HG03442 (cell line): ENCODE measurements at regions not wholly inside any gene's neighbourhood (a gene's known extent, or its start where the extent isn't known, plus 50 kb on each side); places are given as distances from the start of the nearest gene placed in this dataset.
A peak's percentile ranks its signal among the peaks of the same experiment; 100 is the strongest.
"Not testable (repeated sequence)": the region's sequence is repeated elsewhere in the genome, so short reads cannot be mapped to it uniquely, and the experiment has no call there.

Source experiments
- ATAC-seq: cut with Tn5 transposase; IDR thresholded peaks from one replicate; pipeline ENCODE4 v1.9.1; 2021; ENCODE audit warnings: mild to moderate bottlenecking, moderate library complexity; ENCODE audit not compliant: unreplicated experiment

DNA sequence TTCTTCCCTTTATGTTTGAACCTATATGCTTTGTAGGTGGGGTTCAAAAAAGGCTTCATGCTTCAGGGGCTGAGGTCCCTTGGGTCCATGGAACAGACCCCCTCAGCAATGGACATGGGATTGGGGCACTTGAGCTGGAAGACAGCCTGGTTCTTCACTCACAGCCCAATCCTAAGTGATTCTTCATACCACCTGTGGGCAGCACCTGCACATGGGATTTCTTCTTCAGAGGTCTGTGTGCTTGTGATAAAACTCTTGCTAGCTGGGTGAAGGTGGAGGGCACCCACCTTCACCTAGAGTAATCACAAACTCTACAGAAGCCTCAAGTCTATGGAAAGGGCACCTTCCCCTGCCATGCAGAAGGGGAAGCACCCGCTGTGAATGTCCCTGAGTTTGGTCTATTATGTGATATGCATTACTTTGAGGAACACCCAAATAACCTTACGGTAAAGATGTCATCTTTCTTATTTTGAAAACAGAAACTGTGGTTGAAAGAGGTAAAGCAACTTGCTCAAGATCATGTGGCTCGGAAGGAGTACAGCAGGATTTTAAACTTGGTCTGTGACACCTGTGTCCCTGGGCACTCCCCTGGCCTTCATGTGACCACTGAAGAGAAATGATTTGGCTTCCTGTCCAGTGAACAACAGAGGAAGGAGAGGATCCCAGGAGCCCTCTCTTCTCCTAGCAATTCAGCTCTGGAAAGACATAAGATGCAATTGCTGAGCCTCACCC, 469.5 kb upstream of the ZMIZ1 start:
- no peak for ATAC-seq

DNA sequence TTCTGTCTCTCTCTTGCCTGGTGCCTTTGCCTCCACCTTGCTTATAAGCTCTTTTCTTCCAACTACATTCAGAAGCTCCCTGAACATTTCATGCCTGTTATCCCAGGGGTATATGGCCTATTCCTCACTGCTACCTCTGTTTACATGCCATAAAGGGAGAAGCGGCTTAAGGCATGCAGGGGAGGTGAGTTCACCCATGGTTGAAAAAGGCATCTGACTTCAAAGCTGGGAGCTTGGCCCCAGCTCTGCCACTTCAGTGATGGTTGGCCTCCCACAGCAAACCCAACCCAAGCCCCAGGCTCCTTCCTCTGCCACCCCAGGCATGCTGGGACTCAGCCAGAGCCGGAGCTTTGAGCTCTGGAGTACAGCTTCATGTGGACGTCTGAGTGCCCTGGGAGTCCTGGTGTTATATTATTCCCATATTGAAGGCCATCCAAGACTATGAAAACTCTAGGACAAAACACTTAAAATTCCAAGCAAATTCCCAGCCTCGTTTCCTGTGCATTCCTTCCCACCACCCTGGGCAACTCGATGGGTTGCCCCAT, 468.6 kb upstream of the ZMIZ1 start:
- no peak for ATAC-seq

DNA sequence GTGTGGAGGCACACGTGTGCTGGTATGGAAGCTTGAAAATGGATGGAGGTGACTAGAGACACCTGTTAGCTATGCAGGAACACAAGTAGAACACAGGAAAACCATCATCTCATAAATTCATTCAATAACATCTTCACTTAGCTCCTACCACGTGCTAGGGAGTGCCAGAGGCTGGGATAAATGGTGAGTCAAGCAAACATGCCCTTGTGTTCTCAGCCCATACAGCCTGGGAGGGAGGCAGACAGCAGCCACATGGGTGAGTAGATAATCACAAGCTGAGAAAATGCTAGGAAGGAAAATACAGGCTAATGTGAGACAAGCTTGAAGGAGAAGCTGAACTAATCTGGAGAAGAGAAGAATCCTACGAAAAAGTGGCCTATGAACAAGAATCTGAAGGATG, 468.0 kb upstream of the ZMIZ1 start:
- no peak for ATAC-seq

DNA sequence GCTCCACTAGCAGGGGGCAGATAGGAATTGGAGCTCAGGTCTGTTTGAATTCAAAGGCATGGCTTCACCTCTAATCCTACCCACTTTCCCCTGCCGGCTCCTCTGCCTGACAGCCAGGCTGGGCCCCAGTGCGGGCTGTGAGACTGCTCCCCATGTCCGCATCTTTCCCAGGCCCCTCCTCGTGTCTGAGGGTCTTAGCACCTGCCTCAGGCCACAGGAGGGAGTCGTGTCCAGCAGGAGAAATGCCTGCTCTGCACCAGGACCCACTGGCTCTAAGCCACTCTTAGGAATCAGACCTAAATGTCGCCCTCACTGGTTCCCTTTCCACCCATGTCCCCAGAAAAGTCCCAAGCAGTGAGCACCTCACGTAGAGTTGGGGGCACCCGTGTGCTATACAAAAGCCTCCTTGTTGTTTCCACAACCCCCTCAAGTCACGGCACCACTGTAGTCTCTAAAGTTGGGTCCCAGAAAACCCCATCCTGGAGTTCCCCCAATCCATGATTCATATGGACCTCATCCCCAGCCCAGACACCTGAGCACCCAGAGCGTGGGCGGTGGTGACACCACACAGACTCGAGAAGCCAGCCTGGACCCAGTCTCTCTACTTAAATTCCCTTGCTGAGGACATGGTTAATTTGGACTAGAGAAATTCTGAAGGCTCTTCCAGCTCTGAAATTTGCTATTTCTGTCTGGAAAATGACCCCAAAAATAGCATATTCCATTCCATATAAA, 466.4 kb upstream of the ZMIZ1 start:
- ATAC-seq = no peak

DNA sequence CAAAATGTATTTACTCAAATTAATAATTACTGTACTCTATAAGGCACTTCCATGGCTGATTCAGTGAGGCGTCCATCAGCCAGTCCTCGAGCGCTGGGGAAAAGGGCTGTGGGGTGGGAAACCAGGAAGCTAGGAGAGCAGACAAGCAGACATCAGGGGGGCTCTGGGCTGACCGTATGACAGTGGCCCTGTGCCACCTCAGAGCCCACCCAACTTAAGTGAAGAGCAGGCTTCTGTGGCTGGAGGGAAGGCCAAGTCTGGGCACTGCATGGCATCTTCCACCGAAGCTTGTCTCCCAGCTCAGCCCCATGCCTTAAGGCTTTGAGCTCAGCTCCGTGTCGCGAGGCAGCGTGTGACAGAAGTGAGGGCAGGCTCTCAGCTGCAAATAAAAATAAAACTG, 464.5 kb upstream of the ZMIZ1 start:
- no peak for ATAC-seq

DNA sequence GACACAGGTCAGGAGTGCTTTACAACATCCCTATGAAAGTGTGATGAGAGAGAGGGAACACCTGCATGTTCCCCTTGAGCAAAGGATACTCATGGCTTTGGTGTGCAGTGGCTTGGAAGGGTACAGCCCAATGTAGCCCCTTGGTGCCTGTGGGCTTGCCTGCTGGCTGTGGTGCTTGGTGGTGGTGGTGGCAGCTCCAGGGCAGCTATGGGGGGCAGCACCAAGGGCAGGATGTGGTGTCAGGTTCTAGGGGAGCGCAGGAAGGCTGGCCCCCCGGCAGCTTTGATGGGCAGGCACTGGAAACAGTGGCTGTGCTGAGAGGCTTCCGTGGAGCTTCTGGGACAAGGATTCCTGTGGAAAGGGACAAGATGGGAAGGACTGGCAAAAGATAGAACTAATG, 464.0 kb upstream of the ZMIZ1 start:
- no peak for ATAC-seq

DNA sequence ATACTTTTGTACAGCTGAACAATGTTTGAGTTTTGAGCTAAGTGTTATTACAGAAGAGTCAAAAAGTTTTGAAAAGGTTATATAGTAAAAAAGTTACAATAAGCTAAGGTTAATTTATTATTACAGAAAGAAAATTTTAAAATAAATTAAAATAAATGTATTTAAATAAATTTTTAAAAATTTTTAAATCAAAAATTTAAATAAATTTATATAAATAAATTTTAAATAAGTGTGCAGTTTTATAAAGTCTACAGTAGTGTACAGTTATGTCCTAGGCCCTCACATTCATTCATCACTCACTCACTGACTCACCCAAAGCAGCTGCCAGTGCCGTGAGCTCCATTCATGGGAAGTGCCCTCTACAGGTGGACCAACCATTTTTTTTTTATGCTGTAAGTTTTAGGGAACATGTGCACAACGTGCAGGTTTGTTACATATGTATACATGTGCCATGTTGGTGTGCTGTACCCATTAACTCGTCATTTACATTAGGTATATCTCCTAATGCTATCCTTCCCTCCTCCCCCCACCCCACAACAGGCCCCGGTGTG, 462.9 kb upstream of the ZMIZ1 start:
- ATAC-seq = no peak

DNA sequence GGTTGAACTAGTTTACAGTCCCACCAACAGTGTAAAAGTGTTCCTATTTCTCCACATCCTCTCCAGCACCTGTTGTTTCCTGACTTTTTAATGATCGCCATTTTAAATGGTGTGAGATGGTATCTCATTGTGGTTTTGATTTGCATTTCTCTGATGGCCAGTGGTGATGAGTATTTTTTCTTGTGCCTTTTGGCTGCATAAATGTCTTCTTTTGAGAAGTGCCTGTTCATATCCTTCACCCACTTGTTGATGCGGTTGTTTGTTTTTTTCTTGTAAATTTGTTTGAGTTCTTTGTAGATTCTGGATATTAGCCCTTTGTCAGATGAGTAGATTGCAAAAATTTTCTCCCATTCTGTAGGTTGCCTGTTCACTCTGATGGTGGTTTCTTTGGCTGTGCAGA, 462.0 kb upstream of the ZMIZ1 start:
- ATAC-seq = not testable (repeated sequence)

DNA sequence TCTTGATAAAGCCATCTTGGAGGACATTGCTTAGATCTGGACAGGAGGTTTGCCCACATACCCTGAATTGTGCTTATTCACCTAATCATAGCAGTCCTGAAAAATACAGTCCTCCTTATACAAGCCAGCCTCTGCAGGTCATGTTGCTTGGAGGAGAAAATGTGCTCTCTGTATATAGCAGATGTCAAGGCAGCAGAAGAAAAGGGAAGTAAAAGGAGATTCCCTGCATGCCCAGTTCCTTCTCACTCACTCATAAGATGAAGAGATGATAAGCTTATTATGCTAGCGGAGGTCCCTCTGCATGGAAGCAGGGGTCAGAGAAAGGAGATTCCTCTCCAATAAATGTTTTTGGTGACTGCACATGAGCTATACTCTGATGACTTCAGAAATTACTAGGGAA, 458.8 kb upstream of the ZMIZ1 start:
- no peak for ATAC-seq

DNA sequence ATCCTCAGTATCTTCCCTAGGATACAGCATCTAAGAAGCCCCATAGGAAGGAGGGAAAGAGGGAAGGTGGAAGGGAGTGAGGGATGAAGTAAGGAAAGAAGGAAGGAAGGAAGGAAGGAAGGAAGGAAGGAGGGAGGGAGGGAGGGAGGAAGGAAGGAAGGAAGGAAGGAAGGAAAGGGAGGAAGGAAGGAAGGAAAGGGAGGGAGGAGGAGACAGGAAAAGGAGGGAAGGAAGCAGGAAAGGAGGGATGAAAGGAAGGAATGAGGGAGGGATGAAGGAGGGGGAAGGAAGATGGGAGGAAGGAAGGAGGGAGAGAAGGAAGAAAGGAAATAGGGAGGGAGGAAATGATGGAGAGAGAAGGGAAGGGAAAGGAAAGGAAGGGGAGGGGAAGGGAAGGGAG, 455.6 kb upstream of the ZMIZ1 start:
- ATAC-seq = no peak

DNA sequence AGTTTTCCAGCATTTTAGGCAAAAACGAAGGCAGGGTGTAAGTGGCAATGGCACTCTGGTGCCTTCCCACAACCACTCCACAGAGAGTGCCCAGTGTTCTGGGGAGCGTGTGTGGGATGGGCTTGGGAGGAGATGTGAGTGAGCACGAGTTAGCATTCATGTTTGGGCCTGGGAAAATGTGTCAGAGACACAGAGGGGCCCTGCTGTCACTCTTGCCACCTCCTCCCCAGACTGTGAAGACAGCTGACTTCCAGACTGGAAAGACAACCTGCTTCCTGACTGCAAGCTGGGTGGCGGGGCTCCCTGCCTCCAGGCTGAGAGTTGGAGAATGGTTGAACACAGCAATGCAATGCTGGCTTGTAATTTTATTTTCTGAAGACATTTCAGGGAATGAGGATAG, 454.5 kb upstream of the ZMIZ1 start:
- no peak for ATAC-seq

DNA sequence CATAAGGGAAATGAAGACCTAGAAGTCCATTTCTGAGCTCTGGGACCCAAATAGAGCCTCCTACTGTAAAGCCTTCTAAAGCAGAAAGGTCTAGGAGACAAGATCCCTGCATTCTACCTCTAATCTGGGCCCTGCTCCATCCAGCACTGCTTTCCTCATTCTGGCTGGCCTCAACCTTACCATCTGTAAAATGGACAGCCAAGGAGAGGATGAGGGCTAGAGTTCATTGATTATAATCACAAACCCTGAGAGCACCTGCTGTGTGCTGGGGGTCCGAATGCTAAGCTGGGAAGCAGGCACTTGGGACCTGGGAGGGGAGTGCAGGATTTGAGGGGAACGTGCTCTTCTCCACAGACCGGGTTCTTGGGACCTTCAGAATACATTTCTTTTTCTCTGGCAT, 454.0 kb upstream of the ZMIZ1 start:
- no peak for ATAC-seq

DNA sequence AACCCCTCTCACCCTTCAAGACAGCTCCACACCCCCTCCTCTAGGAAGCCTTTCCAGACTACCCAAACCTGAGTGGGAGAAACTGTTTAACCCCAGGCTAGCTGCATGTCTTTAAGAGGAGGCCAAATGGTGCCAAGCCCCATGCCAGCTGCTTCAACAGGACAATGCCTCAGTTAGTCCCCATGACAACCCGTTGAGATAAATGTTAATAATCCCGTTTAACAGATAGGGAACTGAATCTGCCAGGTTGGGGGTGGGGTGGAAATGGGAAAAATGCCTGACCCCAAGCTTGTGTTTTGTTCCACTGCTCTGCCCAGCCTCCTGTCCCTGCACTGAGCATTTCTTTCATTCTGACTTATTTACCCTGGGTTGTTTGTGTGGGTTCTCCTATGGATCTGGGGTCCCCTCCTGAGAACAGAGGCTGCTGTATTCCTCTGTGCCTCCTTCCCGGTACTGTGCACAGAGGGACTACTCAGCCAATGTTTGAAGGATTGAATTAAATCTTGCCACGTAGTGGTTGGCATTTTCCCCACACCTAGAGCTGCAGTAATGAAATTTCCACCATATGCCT, 452.6 kb upstream of the ZMIZ1 start:
- ATAC-seq = no peak

DNA sequence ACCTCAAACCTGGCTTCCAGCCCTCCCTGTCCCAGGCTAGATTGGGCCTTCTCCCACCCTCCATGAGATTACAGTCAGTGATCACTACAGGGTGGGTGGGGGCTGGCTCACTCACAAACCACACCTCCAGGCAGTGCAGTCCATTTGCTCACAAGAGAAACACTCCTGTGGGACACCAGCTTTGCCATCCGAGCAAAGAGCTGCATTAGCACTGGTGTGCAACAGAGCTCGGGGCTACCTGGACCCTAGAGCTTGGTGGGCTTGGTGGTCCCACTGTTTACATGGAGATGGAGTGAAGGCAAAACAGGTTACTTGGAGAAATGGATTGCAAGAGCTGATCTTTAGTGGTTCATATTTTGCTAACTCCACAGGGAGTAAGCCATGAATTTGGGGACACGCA, 451.7 kb upstream of the ZMIZ1 start:
- ATAC-seq = no peak

DNA sequence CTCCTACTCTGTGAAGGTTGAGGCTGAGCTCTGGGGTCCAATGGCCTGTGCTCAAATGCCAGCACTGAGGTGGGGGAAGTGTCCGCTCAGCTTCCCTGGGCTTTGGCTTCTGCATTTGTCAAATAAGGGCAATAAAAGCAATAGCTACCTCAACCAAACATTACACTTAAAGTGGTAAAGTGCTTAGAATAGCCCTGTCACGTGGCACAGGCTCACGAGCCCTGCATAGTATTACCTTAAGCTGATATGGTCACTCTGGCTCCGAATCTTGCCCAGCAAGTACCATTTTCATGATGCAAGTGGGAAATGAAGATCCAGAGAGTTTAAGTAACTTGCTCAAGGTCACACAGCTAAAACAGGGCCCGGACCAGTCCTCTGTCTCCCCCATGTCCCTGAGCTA, 451.1 kb upstream of the ZMIZ1 start:
- no peak for ATAC-seq

DNA sequence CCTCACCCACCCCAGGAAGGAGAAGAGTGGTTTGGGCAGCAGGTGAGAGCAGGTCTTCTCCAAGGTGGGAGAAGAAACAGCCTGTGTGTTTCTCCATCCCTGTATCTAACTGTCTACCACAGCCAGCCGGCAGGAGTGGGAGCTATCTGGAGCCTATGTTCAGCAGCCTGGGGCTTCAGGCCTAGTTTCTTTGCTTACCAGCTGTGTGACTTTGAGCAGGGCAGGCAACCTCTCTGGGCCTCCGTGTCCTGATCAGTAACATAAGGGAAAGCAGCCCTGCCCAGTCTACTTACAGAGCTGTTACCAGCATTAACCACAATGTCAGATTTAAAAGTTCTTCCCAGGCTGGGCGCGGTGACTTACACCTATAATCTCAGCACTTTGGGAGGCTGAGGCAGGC, 450.7 kb upstream of the ZMIZ1 start:
- no peak for ATAC-seq

DNA sequence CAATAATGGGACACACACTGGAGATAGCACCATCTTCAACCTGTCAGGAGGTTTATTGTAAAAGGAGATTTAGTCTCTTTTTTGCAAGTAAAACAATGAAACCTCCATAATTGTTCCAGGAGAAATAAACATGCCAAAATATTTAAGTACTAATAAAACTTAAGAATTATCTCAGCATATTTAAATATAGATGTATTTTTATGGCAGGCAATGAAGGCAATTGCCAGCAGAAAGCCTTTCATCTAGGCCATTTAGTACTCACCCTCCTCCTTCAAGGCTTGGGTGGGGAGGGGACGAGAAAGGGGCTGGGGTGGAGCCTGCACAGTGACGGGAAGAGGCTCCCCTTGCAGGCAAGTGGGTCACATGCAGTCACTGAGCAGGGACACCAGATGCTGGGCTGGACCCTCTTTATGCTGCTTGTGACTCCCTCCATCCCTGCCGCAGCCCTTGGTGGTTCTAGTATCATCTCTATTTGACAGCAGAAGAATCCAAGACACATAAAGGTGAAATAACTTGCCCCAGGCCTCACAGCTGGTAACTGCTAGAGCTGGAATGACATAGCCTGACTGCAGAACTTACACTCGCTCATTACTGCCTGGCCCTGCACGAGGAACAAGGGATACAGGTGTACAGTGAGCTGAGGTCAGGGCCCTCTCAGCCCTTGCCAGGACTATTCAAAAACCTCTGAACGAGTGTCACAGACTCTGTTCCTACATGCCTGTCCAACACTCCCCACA, 449.5 kb upstream of the ZMIZ1 start:
- no peak for ATAC-seq

DNA sequence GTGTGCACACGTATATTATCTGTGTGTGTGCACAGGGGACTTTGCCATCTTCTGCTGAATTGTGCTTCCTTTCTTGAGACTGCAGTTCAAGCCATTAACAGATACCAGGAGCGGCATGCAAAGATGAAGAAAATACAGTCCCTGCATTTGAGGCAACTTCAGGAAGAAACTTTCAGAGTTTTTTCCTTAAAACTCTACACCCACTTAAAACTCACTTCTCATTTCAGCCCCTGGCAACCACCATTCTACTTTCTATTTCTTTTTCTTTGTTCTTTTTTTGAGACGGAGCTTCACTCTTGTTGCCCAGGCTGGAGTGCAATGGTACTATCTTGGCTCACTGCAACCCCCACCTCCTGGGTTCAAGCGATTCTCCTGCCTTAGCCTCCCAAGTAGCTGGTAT, 448.9 kb upstream of the ZMIZ1 start:
- no peak for ATAC-seq

DNA sequence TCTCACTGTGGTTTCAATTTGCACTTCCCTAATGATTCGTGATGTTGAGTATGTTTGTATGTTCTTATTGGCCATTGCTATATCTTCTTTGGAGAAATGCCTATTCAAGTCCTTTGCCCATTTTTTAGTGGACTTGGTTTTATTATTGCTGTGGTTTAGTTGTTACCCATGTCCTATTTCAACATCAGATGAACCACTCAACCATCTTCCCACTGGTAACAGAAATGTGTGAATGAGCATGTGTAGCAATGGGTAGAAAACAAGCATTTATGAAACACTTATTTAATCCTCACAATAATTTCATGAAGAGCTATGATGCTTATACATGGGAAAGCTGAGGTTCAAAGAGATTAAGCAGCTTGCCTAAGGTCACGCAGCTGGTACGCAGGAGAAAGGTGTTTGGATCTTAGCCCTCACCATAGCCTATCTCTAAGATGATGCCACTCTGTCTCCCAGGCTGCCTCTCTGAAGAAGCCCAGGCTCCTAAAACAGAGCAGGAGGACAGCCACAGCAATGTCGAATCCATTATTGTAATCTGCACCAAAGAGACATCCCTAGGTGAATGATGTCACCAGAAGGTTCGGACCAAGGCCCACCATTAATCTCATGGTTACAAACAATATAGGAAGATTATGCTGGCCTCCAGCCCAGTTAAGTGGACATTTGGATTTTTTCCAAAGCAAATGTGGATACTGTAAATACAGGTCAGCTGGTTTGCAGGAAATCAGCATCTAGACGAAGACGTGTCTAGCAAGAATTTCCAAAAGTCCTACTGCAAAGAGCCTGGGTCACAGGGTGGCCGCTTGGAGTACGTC, 447.6 kb upstream of the ZMIZ1 start:
- ATAC-seq = no peak

DNA sequence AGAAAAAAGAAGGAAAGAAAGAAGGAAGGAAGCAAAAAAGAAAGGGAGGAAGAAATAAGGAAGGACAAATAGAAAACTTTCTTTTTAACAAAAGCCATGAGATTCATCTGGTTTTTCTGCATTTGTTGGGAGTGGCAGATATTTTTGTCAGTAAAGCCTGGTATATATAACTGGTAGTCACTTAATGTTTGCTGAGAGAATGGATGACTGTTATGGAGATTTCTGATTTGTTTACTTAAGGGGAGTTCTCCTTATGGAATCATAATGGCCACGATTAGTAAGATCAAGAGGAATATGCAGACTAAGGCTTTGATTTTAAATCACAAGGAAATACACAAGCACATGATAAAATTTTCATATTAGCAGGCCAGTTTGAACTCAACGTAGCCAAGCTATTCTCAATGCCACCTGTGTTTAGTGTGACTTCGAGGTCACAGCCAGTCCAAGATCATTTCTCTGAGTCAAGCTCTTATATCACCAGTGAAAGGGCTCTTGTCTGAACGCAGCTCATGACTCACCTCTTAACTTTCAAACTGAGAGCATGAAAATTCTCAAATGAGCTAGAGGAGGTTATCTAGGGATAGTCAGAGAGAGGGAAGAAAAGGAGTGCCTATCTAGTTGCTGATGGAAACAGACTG, 445.1 kb upstream of the ZMIZ1 start:
- peak; percentile 52 for ATAC-seq
